ENCODE measurements at regions not wholly inside any gene's neighbourhood (a gene's known extent, or its start where the extent isn't known, plus 50 kb on each side); places are given as distances from the start of the nearest gene placed in this dataset.
"Not testable (repeated sequence)": the region's sequence is repeated elsewhere in the genome, so short reads cannot be mapped to it uniquely, and the experiment has no call there.

DNA sequence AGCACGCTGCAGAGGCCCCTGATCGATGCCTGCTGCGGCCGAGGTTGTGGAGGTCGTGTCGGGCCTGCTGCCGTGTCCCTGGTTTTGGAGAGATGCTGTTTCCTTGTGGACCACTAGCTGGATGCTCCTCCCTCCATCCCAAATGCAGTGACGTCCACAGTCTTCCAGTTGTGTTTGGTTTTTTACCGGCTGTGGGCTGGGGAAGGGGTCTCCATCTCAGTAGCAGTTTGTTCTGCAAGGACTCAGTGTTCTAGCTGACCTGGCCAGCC, 143.0 kb upstream of the SHH start:
- no peak for DNase-seq

DNA sequence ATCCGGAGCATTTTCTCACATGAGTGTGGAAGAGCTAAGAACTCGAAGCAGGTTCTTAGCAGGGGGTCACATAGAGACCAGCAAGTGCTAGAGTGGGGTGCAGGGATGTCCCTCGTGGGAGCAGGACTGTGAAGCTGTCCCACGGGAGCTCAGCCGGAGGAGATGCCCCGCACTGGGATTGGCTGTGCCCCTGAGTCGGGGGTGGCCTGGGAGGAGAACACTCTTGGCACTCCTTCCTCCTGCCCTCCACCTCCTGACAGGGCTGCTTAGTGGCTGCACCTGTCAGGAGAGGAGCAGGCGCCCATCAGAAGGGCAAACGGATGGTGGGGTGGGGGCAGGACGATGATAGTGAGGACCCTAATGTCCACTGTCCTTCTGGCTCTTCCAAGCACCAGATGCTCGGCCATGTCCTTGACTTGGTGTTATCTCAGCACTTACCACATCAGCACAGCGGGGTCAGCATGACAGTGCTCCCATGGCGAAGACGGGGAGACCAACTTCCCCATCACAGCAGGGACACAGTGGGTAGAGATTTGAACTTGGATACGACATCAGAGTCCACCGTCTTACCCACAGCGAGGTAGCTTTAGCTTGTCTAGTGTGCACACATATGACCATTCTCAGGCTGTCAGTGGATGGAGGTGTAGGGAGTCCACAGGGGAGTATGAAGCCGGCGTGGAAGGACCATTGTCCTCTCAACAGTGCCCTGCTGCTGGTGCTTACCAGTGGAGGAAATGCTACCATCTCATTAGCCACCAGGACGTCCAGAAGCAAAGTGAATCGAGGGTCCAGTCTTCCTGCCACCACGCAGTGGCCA, 142.5 kb upstream of the SHH start:
- no peak for DNase-seq

DNA sequence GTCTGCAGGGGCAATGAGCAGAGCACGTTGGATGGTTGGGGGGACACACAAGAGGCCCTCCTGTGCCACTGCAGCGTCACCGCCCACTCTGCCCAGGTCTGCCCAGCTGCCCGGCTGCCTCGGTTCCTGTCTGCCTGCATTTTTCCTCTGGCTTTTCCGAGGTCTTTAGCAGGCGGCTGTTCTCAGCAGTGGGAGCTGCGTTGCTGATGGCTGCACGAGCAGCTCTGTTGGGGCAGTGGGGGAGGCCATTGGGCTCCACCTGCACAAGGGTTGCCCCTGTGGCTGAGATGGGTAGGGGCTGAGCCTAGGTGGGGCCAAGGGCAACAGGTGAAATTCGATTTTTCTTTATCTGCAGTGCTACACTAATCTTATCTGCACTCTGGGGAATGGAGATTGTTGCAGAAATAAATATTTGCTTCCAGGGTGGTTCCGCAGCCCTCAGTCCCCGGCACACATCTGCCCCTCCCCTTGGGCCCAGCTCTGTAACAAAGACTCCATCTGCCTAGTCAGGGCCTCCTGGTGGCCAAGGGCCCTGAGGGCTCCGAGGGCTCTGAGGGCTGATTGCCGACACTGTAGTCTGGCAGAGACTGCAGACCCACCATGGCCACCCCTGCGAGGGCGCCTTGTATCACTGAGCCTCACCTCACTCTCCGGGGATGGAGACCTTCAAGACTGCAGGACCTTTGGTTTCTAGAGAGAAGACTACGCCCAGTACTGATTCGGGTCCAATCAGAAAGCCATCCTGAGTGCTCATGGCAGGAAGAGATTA, 141.7 kb upstream of the SHH start:
- no peak for DNase-seq

DNA sequence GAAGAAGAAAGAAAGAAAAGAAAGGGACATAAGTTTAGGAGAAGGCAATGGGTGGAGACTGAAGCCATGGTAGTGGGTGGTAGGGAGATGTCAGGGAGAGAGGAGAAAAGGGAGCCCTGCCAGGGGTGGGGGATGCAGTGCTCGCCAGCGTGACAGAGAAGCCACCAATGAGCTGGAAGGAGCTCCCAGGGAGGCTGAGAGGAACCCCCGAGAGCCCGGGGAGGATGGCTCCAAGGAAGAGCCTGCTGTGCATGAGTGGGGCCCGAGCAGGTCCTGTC, 141.2 kb upstream of the SHH start:
- no peak for DNase-seq

DNA sequence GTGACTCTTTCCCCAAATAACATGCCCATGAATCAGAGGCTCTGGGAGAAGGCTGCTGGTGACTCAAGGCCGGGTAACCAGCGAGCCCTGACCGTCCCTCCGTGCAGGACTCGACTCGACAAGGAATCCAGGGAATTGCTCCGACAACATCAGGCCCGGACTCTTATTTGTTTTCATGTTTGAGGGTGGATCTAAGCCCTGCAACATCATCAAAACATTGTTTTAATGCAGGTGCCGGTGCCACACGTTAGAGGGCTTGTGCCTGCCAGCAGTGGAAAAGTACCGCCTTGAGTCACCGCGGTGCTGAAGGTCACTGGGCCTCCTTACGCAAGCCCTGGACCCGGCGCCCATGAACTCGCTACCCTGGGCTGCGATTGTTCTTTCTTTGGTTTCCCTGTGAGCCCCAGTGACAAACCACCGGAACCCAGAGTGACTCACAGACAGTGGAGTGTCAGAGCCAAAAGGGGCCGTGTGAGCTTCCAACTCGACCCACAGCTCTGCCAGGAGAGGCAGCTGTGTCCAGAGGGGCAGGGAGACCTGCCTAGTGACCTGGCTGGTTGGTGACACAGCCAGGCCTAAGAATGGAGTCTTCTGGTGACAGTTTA, 139.4 kb upstream of the SHH start:
- DNase-seq, result no peak

DNA sequence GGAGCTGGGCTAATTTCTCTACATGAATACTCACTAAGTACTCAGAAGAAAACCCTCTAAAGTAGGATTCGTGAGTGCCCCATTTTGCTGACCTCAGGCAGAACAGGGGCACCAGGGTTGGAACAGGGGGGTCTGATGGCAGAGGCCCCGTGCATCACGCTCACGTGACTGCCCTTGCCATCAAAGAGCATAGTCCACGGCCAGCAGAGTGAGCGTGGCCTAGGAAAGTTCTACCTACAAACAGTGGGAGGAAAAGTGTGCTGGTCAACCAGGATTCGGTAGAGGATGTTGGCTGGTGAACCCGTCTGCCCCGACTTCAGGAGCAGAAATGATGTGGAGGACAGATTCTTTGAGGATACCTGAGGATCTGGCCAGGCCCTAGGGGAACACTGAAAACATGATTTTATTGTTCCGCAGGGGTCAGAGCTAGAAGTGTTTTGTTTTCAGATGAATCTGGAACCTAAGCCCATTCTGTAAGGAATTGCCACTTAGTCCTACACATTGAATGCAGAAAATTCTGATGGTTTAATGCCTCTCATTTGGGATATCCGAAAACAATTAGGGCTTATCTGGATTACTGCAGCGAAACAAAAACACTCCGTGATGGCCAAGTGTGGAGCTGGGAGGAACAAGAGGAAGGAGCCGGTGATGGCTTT, 138.8 kb upstream of the SHH start:
- DNase-seq, result no peak

DNA sequence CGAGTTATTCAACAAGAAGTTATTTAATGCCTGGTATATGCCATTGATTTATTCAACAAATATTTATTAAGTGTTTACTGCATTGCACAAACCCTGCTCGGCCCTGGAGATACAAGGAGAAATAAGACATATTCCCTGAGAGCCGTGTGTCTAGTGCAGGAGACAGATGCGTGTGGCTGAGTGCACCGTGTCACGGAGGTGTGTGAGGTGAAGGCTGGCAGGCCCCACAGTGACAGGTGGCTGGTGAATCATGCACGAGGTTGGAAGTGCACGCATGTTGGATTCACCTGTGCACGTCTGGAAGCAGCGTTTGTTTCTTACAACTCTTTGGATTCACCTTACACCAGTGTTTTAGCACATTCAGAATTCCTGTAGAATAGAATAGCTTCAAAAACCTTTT, 136.6 kb upstream of the SHH start:
- DNase-seq, result no peak

DNA sequence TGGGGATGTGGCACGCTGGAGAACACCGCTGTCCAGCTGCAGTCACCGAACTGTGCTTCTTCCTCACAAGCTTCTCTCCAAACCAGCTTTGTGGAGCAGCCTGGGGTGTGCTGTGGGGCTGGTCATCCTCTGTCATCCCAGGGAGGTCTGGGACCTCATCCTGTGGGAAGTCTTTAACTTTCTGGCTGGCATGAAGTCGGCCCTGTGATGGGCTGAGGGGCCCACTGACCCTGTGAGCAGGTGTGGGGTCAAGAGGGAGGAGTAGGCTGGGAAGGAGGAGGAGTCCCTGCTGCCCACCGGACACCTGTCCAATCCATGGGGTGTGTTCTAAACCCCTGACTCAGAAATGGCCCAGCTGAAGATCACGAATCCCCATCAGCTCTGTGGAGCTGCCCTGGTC, 136.2 kb upstream of the SHH start:
- DNase-seq, result no peak

DNA sequence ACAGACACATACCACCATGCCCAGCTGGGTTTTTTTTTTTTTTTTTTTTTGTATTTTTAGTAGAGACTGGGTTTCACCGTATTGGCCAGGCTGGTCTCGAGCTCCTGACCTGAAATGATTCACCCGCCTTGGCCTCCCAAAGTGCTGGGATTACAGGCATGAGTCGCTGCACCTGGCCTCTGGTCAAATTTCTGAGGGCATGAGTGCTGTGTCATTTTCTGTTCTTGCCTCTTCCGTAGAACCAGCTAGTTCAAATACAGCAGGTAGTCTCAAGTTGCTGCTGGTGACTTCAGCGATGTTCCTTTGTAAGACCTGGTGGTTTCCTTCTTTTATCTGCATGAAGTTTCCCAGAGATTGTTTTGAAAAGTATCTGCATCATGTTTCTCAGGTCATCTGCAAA, 134.8 kb upstream of the SHH start:
- no peak for DNase-seq

DNA sequence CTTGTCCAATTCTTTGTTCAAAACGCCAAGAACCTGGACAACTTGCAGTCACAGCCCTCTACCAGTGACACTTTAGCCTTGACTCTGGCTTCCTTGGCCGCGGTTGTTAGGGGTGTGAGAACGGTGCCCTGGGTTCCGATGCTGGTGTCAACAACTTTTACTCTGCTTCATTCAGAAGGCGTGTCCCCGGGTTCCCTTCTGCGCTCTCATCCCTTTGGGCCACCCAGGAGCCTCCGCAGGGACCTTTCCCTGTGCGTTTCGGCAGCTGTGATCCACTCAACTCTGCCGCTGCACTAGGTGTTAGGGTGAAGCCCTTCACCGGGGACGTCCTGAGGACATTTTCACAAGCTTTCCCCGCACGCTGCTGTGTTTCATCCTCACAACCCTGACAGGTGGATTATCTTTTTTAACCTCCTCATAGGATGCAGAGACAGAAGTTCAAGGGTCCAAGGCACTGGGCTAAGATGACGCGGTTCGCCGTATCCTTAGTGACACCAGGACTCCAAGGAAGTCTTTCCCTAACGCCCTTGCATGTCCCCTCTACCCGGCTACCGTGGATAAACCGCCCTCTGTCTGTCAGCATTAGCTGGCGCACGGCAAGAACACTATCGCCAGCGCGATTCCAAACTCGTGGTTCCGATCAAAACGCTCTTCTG, 133.5 kb upstream of the SHH start:
- DNase-seq, result no peak

DNA sequence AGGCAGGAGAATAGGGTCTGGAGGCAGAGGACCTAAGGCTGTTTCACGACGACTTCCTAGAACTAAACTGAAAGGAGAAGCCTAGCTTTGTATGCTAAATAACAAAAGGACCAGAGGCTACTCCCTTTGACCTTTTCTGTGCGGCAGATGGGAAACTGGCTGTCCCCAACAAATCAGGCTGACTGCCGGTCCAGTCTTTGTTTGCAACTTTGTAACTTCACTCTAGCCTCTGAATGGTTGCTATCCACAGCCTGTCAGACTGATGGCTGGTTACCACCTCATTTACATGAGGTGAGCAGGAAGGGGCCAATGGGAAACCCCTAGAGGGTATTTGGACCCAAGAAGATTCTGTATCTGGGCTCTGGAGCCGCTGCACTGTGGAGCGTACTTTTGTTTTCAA, 132.6 kb upstream of the SHH start:
- DNase-seq, result no peak

DNA sequence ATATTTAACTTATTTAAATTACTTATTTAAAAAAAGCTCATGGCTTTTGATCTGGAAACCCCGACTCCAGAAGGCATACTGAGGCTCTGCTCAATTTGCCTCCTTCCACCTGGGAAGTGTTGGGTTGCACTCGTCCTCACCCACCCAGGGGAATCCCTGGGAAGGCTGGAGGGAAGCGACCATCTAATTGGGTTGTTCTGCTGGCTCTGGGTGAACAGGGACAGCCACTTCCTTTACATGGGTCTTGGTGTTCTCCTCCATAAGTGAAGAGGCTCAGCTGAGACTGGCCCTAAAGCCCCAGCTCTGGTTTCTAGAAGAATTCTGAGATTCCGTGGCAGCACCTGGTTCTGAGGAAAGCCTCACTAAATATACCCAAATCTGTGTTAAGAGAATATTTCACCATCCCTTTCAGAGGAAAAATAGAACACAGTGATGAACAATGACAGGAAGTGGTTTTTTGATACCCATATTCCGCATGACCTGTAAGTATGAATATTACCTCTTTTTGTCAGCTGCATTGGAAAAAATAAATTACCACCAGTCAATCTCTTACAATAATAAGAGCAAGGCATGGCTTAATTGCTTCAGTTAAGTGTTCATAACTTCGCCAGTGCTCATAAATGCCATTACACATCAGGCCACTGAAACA, 131.1 kb upstream of the SHH start:
- DNase-seq, result no peak

DNA sequence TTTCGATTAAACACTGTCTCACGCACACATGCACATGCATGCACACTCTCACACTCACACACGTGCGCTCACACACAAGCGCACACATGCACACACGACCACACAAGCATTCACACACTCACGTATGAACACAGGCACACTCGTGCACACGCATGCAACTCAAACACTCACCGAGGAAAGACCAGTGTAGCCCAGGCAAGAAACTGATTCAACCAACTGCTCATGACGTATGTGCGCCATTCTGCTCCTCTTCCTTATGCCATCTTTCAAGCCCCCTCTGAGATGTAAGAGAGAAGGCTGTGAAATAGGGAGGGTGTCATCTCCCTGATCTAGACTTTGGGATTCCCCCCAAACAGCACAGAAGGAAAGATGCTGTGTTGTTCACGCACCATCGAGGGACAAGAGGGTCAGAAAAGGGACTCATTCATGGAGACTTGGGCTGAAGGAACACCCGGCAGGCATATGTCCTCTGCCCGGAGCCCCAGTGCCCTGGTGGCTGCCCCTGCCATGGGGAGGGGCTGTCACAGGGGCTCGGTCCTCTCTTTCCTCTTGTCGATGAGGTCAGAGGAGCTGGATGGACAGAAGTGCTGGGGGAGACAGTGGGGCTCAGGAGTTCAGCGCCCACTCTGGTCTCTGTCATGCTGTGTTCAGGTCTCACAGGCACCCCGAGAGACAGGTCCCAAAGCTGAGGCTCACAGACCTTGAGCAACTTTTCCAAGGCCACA, 130.1 kb upstream of the SHH start:
- DNase-seq, result no peak

DNA sequence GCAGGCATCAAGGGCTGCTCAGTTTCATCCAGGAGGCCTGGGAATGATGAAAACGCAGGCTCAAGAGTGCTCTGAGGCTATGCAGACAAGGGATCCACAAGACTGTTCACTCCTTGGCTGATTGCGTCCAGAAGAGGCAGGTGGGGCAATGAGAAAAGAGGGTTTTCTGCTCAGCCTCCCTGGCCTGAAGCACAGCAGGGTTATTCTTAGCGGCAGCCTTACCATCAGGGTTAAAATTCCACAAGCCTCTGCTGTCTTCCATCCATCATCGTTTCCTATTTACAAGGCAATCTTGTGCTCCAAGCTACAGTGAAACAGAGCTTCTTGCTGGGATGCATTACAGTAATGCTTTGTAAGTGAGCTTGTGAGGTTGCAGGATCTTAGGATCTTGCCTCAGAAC, 129.4 kb upstream of the SHH start:
- no peak for DNase-seq

DNA sequence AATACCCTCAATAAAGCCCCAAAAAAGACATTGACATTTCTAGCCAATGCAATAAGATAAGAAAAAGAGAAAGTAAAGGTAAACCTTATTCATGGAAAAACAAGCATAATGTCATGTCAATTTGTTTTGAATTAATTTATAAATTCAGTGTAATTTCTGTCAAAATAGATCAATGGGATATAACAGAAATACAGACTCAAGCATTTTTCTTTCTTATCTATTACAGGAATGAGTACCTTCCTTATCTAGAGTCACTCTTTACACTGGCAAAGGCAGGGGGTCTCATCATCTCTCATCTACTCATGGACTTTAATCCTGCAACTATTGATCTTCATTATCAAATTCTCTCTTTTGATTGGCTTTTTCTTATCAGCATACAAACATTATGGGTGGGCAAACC, 127.1 kb upstream of the SHH start:
- DNase-seq, result no peak

DNA sequence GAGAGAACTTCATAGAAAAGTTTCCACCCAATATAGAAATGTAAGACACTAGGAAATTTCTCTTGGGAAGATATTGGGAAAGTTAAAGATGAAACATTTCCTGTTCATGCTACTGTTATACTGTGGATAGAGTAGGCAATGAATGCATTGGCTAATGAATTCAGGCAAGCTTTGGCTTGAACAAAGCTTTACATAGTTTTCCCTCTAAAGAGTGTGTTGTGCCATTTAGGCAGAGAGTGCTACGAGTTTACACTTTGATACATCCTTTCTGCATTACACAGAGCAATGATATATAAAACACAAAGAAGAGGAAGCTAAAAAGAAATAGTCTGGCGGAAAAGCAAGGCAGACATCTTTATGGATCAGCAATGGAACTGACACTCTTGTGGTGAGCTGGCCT, 125.9 kb upstream of the SHH start:
- DNase-seq, result no peak

DNA sequence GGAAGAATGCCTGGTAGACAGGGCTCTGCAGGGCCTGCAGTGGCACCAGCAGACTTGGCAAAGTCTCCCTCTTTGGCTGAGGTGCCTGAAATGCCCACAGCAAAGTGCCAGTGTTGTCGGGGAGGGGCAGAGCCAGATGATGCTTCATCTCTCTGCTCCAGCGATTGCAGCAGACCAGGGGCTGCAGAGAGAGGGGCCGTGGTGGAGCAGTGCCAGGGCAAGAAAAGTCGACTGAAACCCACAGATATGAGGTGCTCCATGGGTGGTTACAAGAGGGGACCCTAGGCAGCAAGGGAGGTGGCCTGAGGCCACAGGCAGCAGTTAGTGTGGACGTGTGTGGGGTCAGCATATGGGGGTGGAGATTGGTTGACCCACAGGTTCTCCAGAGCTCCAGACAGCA, 123.5 kb upstream of the SHH start:
- DNase-seq, result no peak

DNA sequence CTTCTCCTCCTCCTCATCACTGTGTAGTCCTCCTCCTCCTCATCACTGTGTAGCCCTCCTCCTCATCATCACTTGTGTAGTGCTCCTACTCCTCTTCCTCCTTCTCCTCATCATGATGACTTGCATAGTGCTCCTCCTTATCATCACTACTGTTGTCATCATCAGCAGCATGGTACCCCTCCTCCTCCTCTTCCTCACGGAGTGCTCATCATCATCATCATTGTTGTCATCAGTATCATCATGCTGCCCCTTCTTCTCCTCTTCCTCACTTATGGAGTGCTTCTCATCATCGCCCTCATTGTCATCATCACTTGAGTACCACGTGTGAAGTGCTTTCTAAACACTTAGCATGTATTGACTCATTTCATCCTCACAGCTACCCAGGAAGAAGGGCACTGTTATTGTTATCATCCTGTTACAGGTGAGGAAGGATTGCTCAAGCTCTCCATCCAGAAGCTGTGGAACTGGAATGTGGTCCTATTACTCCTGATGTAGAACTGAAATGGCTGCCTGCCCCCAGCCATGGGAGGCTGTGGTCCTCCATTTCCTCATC, 122.8 kb upstream of the SHH start:
- DNase-seq, result no peak

DNA sequence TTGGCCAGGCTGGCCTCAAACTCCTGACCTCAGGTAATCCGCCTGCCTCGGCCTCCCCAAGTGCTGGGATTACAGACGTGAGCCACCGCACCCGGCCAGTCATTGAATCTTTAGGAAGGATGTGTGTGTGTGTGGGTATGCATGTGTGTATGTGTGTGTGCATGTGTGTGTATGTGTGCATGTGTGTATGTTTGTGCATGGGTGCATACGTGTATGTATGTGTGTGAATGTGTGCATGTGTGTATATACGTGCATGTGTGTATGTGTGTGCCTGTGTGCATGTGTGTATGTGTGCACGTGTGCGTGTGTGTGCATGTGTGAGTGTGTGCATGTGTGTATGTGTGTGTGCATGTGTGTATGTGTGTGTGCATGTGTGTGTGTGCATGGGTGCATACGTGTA, 120.1 kb upstream of the SHH start:
- not testable (repeated sequence) for DNase-seq

DNA sequence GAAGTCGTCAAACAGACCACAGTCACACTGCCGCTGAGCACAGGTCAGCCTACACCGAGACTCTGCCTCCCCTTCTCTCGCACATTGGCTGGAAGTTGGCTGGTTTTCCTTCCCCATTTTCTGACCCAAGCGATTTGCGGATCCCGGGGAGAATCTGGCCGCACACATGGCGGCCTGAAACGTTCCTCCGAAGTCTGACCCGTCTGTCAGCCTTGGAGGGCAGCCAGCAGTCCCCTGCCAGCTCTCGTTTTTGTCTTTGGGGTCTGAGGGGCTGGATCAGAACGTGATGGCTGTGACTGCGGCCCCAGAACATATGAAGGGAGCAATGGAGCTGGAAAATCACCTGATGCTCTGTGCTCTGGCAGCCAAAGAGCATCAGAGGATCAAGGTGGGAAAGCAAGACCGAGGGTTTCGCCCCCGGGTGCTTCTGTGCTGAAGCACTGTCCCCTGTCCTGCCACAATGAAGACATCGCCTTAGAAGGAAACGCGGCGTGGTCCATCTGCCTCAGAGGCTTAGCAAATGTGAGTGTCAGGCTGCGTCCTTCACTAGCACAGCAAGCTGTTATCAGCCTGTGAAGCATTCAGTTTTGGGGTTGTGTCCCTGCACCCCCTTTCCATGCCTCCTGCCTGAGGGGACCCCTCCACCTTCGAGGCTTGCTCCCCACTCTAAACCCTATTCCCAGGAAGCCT, 119.3 kb upstream of the SHH start:
- no peak for DNase-seq

DNA sequence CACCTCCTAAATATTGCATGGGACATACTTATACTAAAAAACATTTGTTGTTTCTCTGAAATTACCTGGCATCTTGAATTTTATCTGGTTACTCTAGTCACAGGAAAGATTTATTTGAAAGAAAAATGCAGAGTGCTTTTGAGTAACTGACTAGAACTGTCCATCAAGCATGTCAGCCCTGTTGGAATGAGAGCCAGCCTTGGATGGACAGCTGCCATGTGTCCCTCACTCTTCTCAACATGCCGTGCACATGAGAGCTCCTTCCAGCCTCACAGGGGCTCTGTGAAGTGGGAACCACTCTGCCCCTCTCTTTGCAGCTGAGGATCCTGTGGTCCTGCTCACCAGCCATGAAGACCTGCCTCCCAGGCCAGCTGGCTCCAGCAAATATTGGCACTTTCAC, 118.3 kb upstream of the SHH start:
- DNase-seq, result no peak

DNA sequence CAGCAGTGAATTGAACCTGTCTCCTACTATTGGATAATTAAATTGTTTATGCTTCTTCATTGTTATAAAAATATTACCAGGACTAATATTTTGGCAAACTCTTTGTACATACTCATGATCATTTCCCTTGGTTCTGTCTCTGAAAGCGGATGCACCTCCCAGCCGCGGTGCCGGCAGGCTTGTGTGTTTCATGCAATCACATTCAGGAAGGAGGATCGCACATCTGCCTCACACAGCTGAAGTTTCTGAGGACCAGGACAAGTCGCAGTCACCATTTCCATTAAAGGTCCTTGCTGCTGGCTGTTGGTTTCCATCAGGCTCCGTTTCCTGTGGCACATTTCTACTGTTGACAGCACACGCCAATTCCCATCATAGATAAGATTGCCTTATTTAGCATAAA, 117.8 kb upstream of the SHH start:
- no peak for DNase-seq

Data from activated naive CD4-positive, alpha-beta T cell (primary cell).